HepG2 (cell line): ENCODE measurements at regions not wholly inside any gene's neighbourhood (a gene's known extent, or its start where the extent isn't known, plus 50 kb on each side); places are given as distances from the start of the nearest gene placed in this dataset.

ENCODE experiments used
- ATAC-seq: fragments of 200-7000 bp; cut with Tn5 transposase; 3 replicates; pipeline ENCODE4 v1.9.1; 2020; ENCODE audit warnings: mild to moderate bottlenecking, moderate library complexity
- BruUV-seq: library from RNA; stranded (reverse); fragments of 400-500 nt; replicated peaks from 2 replicates; lab custom pipeline; 2021; lab: Mats Ljungman, UMichigan
- CTCF ChIA-PET: fragments of 300-600 bp; formaldehyde crosslinking; extraction: SDS; loops from one replicate; lab custom pipeline; 2021; ENCODE audit warnings: low total read pairs, inconsistent platforms, low intra/inter-chr PET ratio; lab: Yijun Ruan, JAX
- POLR2A ChIA-PET: fragments of 350-600 bp; sonication (Branson Sonifier 250); formaldehyde crosslinking; loops from one replicate; lab custom pipeline; 2020; ENCODE audit warnings: antibody characterized with exemption, inconsistent platforms; lab: Yijun Ruan, JAX
- DNase-seq: peaks from one replicate; pipeline ENCODE4 v3.0.0-alpha.2; 2015; ENCODE audit warnings: low spot score
- FAIRE-seq: peaks from 3 replicates; lab custom pipeline; 2011; peaks lifted over from hg19 to GRCh38; lab: Jason Lieb, UNC
- H2AFZ ChIP-seq: one replicate; pipeline ENCODE4 v1.6.1; 2011; ENCODE audit warnings: low read length, inconsistent platforms
- H3K27ac ChIP-seq: fragments of 300-600 bp; 3 replicates; pipeline ENCODE4 v1.8.0; 2011; ENCODE audit warnings: mixed run types, mild to moderate bottlenecking, mixed read lengths, low read length, inconsistent platforms; ENCODE audit not compliant: insufficient read depth; ENCODE audit errors: extremely low read length
- H3K27me3 ChIP-seq, 2 experiments: fragments of 200-600 bp in 1 of 2; 2 replicates in 1 of 2; 3 replicates in 1 of 2; pipeline versions ENCODE4 v1.6.0 to v1.8.0; 2011; ENCODE audit warnings: low read length in 2 of 2, mild to moderate bottlenecking in 2 of 2, moderate library complexity in 2 of 2, inconsistent platforms in 1 of 2; ENCODE audit not compliant: insufficient read depth in 2 of 2, control insufficient read depth in 1 of 2
- H3K36me3 ChIP-seq, 2 experiments: fragments of 200-600 bp in 1 of 2; replicated peaks in 1 of 2; 2 replicates in 1 of 2; 3 replicates in 1 of 2; pipeline versions ENCODE4 v1.5.1 to v1.8.0; 2011; ENCODE audit warnings: low read length in 2 of 2, inconsistent platforms in 1 of 2; ENCODE audit not compliant: insufficient read depth in 2 of 2, control insufficient read depth in 1 of 2
- H3K4me1 ChIP-seq: 2 replicates; pipeline ENCODE4 v1.5.1; 2012; ENCODE audit warnings: low read length, inconsistent platforms; ENCODE audit not compliant: insufficient read depth
- H3K4me2 ChIP-seq: 2 replicates; pipeline ENCODE4 v1.6.0; 2011; ENCODE audit warnings: low read depth, low read length, inconsistent platforms
- H3K4me3 ChIP-seq, 3 experiments: fragments of 200-600 bp in 1 of 3; sonication (generic), shearing (Covaris generic) in 1 of 3; replicated peaks in 1 of 3; 2 replicates each; pipeline ENCODE4 v1.5.1; 2011 to 2016; ENCODE audit warnings: low read length in 3 of 3, inconsistent platforms in 2 of 3, low read depth in 2 of 3, mild to moderate bottlenecking in 2 of 3, control low read depth in 1 of 3, mixed read lengths in 1 of 3; ENCODE audit not compliant: insufficient read depth in 1 of 3
- H3K79me2 ChIP-seq: one replicate; pipeline ENCODE4 v1.6.1; 2011; ENCODE audit warnings: low read length, inconsistent platforms; ENCODE audit not compliant: insufficient read depth
- H3K9ac ChIP-seq: 2 replicates; pipeline ENCODE4 v1.6.0; 2011; ENCODE audit warnings: mild to moderate bottlenecking, low read depth, low read length, inconsistent platforms; ENCODE audit not compliant: insufficient read depth
- H3K9me3 ChIP-seq: 2 replicates; pipeline ENCODE4 v1.5.1; 2012; ENCODE audit warnings: mild to moderate bottlenecking, low read length
- H4K20me1 ChIP-seq: 2 replicates; pipeline ENCODE4 v1.6.0; 2011; ENCODE audit warnings: inconsistent platforms, mild to moderate bottlenecking, low read length, moderate library complexity; ENCODE audit not compliant: insufficient read depth
- GATA4 ChIP-seq: sonication (generic); IDR thresholded peaks from 2 replicates; pipeline ENCODE4 v1.6.1; 2016; ENCODE audit warnings: antibody characterized with exemption, low read depth, borderline replicate concordance
- KAT2B ChIP-seq: fragments of 150-350 bp; IDR thresholded peaks from 2 replicates; pipeline ENCODE4 v1.6.1; 2014; ENCODE audit warnings: low read depth, low read length, borderline replicate concordance
- TBX2 ChIP-seq: sonication (generic); formaldehyde crosslinking; IDR thresholded peaks from 2 replicates; pipeline ENCODE4 v1.5.0; 2020; ENCODE audit warnings: missing genetic modification reagents, mild to moderate bottlenecking, borderline replicate concordance
- ZFP36L2 ChIP-seq: sonication (generic); formaldehyde crosslinking; IDR thresholded peaks from 2 replicates; pipeline ENCODE4 v1.4.0; 2020; ENCODE audit warnings: missing genetic modification reagents
- ZNF292 ChIP-seq: sonication (generic); formaldehyde crosslinking; IDR thresholded peaks from 2 replicates; pipeline ENCODE4 v1.8.1; 2022; ENCODE audit warnings: mild to moderate bottlenecking, low read depth, missing genetic modification reagents, borderline replicate concordance
- ZZZ3 ChIP-seq: sonication (generic); formaldehyde crosslinking; IDR thresholded peaks from 2 replicates; pipeline ENCODE4 v1.4.0; 2020; ENCODE audit warnings: missing genetic modification reagents, mild to moderate bottlenecking, borderline replicate concordance
- in situ Hi-C: cut with HindIII; loops from 2 replicates; pipeline ENCODE4 v1.10.0; 2017; ENCODE audit warnings: low pct_unique_long_range_greater_than_20kb; ENCODE audit not compliant: extremely low pct_ligation_motif_present
- intact Hi-C: fragments of 100-400 bp; cut with micrococcal nuclease; formaldehyde crosslinking; loops from one replicate; pipeline ENCODE4 v1.10.0; 2022; ENCODE audit not compliant: unreplicated experiment
- TF ChIP-seq, protein P1 (sequence below): sonication (generic); formaldehyde crosslinking; IDR thresholded peaks from 2 replicates; pipeline ENCODE4 v1.4.0; 2020; ENCODE audit warnings: missing genetic modification reagents, mild to moderate bottlenecking, borderline replicate concordance
- TF ChIP-seq, protein P2 (sequence below), 2 experiments: fragments of 450-650 bp in 1 of 2; sonication (generic) in 1 of 2; formaldehyde crosslinking in 1 of 2; IDR thresholded peaks; 2 replicates each; pipeline versions ENCODE4 v1.6.1 to v1.8.0; 2016 to 2022; ENCODE audit warnings: antibody characterized with exemption in 1 of 2, mild to moderate bottlenecking in 1 of 2, missing genetic modification reagents in 1 of 2
- TF ChIP-seq, protein P3 (sequence below): sonication (generic); formaldehyde crosslinking; IDR thresholded peaks from 2 replicates; pipeline ENCODE4 v1.5.0; 2020; ENCODE audit warnings: missing genetic modification reagents, mild to moderate bottlenecking, borderline replicate concordance
- TF ChIP-seq, protein P4 (sequence below): sonication (generic); formaldehyde crosslinking; IDR thresholded peaks from 2 replicates; pipeline ENCODE4 v1.8.1; 2023; ENCODE audit warnings: mild to moderate bottlenecking, inconsistent platforms, moderate library complexity, missing genetic modification reagents, borderline replicate concordance

DNA sequence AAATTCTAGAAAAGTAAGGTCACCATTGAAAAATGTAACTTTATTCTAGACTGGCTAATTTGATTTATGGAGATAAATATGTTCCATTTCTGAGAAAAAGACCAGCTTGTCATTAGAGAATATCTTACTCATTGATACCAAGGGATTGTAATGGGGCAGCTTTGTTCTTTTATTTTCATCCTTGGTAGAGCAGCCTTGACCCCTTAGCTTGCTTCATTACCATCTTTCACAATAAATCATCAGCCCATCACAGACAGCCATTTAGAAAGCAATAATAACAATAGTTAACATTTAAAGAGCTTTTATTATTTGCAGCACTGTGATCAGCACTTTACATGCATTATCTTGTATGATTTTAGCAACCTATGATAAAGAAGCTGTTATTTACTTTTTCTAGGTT is 253.6 kb downstream of the C3orf38 start:
- H3K4me1 ChIP-seq, result no peaks in the 10 kb centered on the region
- H3K27ac ChIP-seq, result no peak overlapping the region
- no peak overlapping the region for H2AFZ ChIP-seq
- DNase-seq (no peak), ATAC-seq (no peak), FAIRE-seq (no peak)
- no peak overlapping the region for H3K4me2 ChIP-seq
- no peaks in the 10 kb centered on the region for H3K9me3 ChIP-seq
- H4K20me1 ChIP-seq, result no peaks in the 10 kb centered on the region
- BruUV-seq, result no TSS peak
- no peaks in the 10 kb centered on the region for H3K27me3 ChIP-seq
- no peaks in the 10 kb centered on the region for H3K79me2 ChIP-seq
- intact Hi-C loops (no loop called here), in situ Hi-C loops (no loop called here)
- no peak overlapping the region for H3K4me3 ChIP-seq
- ChIA-PET CTCF (no interaction called here), POLR2A (no interaction called here)
- H3K9ac ChIP-seq, result no peak overlapping the region
- no peaks in the 10 kb centered on the region for H3K36me3 ChIP-seq
- TF ChIP-seq, protein P1, sequence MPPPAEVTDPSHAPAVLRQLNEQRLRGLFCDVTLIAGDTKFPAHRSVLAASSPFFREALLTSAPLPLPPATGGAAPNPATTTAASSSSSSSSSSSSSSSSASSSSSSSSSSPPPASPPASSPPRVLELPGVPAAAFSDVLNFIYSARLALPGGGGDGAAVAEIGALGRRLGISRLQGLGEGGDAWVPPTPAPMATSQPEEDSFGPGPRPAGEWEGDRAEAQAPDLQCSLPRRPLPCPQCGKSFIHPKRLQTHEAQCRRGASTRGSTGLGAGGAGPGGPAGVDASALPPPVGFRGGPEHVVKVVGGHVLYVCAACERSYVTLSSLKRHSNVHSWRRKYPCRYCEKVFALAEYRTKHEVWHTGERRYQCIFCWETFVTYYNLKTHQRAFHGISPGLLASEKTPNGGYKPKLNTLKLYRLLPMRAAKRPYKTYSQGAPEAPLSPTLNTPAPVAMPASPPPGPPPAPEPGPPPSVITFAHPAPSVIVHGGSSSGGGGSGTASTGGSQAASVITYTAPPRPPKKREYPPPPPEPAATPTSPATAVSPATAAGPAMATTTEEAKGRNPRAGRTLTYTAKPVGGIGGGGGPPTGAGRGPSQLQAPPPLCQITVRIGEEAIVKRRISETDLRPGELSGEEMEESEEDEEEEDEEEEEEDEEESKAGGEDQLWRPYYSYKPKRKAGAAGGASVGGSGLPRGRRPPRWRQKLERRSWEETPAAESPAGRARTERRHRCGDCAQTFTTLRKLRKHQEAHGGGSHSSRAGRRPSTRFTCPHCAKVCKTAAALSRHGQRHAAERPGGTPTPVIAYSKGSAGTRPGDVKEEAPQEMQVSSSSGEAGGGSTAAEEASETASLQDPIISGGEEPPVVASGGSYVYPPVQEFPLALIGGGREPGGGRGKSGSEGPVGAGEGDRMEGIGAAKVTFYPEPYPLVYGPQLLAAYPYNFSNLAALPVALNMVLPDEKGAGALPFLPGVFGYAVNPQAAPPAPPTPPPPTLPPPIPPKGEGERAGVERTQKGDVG (CRISPR knock-in tag), result no peak
- TF ChIP-seq, protein P2, sequence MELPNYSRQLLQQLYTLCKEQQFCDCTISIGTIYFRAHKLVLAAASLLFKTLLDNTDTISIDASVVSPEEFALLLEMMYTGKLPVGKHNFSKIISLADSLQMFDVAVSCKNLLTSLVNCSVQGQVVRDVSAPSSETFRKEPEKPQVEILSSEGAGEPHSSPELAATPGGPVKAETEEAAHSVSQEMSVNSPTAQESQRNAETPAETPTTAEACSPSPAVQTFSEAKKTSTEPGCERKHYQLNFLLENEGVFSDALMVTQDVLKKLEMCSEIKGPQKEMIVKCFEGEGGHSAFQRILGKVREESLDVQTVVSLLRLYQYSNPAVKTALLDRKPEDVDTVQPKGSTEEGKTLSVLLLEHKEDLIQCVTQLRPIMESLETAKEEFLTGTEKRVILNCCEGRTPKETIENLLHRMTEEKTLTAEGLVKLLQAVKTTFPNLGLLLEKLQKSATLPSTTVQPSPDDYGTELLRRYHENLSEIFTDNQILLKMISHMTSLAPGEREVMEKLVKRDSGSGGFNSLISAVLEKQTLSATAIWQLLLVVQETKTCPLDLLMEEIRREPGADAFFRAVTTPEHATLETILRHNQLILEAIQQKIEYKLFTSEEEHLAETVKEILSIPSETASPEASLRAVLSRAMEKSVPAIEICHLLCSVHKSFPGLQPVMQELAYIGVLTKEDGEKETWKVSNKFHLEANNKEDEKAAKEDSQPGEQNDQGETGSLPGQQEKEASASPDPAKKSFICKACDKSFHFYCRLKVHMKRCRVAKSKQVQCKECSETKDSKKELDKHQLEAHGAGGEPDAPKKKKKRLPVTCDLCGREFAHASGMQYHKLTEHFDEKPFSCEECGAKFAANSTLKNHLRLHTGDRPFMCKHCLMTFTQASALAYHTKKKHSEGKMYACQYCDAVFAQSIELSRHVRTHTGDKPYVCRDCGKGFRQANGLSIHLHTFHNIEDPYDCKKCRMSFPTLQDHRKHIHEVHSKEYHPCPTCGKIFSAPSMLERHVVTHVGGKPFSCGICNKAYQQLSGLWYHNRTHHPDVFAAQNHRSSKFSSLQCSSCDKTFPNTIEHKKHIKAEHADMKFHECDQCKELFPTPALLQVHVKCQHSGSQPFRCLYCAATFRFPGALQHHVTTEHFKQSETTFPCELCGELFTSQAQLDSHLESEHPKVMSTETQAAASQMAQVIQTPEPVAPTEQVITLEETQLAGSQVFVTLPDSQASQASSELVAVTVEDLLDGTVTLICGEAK (IDR thresholded peaks at IDR 0.05), result no peak
- TF ChIP-seq, protein P2 (CRISPR knock-in tag; IDR thresholded peaks at IDR 0.05), result no peak
- TF ChIP-seq, protein P3, sequence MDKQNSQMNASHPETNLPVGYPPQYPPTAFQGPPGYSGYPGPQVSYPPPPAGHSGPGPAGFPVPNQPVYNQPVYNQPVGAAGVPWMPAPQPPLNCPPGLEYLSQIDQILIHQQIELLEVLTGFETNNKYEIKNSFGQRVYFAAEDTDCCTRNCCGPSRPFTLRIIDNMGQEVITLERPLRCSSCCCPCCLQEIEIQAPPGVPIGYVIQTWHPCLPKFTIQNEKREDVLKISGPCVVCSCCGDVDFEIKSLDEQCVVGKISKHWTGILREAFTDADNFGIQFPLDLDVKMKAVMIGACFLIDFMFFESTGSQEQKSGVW (CRISPR knock-in tag), result no peak
- TF ChIP-seq GATA4 (no peak), ZNF292 (CRISPR knock-in tag) (no peak), TBX2 (CRISPR knock-in tag) (no peak), ZZZ3 (CRISPR knock-in tag) (no peak), KAT2B (no peak), ZFP36L2 (CRISPR knock-in tag) (no peak)
- TF ChIP-seq, protein P4, sequence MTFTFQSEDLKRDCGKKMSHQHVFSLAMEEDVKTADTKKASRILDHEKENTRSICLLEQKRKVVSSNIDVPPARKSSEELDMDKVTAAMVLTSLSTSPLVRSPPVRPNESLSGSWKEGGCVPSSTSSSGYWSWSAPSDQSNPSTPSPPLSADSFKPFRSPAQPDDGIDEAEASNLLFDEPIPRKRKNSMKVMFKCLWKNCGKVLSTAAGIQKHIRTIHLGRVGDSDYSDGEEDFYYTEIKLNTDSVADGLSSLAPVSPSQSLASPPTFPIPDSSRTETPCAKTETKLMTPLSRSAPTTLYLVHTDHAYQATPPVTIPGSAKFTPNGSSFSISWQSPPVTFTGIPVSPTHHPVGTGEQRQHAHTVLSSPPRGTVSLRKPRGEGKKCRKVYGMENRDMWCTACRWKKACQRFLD (CRISPR knock-in tag), result no peak
